Nephron progenitor cell (in vitro differentiated cells): ENCODE measurements at regions not wholly inside any gene's neighbourhood (a gene's known extent, or its start where the extent isn't known, plus 50 kb on each side); places are given as distances from the start of the nearest gene placed in this dataset.
"Not testable (repeated sequence)": the region's sequence is repeated elsewhere in the genome, so short reads cannot be mapped to it uniquely, and the experiment has no call there.

Source experiments
- DNase-seq: peaks from one replicate; pipeline ENCODE4 v3.0.0; 2021
- H3K27ac Mint-ChIP-seq: 2 replicates; pipeline ENCODE4 v1.8.0; 2021; ENCODE audit warnings: mild to moderate bottlenecking, moderate library complexity, mixed read lengths
- H3K27me3 Mint-ChIP-seq: 2 replicates; pipeline ENCODE4 v1.8.0; 2021; ENCODE audit warnings: mild to moderate bottlenecking, low read depth, mixed read lengths; ENCODE audit not compliant: poor library complexity
- H3K36me3 Mint-ChIP-seq: 2 replicates; pipeline ENCODE4 v1.8.0; 2021; ENCODE audit warnings: low read depth, mixed read lengths
- H3K4me1 Mint-ChIP-seq: 2 replicates; pipeline ENCODE4 v1.8.0; 2021; ENCODE audit warnings: mixed read lengths
- H3K4me3 Mint-ChIP-seq: 2 replicates; pipeline ENCODE4 v1.8.0; 2021; ENCODE audit warnings: mild to moderate bottlenecking, moderate library complexity, mixed read lengths
- H3K9me3 Mint-ChIP-seq: 2 replicates; pipeline ENCODE4 v1.8.0; 2021; ENCODE audit warnings: mild to moderate bottlenecking, moderate library complexity, mixed read lengths
- TF ChIP-seq, protein P1 (sequence below): fragments of 200-600 bp; sonication (generic); IDR thresholded peaks from 2 replicates; pipeline ENCODE4 v1.5.0; 2021; ENCODE audit warnings: antibody characterized with exemption

DNA sequence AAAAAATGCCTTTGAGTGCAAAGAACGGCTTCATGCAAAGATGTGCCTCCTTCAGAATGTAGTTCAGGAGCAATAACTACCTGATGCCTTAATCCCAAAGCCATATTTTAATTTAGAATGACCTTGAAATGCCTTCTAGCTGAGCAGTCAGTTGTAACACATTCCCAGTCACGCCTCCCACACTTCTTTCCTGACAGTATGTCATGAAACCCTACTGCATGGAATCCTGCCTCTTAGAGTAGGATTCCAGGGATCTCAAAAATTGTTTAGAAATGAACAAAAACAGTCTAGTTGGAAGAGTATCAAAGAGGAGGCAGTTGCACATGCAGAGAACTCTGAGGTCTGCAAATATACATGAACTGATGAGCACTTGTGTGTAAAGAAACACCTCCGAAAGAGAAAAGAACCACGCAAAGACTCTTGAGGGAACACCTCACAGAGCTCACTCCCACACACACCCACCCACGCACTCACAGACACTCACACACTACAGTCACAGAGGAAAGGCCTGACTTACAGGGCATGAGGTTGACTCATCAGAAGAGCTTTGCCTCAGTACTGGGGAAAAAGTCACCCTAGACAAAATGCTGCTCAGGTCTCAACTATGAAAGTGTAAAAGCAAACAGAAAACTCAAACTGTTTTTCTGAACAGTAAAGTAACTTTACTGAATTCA, 77.4 kb downstream of the GGTLC2 start:
- H3K27me3 Mint-ChIP-seq: peaks cover 43% of the 10 kb centered on the region

DNA sequence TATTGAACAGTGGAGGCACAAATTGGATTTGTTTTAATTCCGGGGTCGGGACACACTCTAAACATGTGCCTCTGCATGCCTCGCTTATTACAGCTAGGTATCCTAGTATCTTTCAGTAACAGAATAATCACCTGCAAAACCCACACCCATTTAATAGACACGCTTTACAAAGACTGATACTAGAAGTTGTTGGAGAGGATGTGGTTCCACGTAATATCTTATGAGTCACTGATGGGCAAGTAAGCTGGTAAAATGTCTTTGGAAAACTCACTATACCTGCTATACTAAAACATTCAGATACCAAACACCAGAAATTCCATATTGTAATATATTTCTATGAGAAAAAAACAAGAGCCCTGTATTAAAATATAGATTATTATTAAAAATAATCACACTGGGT, 84.0 kb downstream of the GGTLC2 start:
- Mint-ChIP-seq H3K4me3 (no peak overlapping the region), H3K9me3 (no peaks in the 10 kb centered on the region), H3K27me3 (peaks cover 28% of the 10 kb centered on the region), H3K4me1 (no peaks in the 10 kb centered on the region), H3K36me3 (no peaks in the 10 kb centered on the region), H3K27ac (no peak overlapping the region)
- DNase-seq: no peak
- TF ChIP-seq, protein P1, sequence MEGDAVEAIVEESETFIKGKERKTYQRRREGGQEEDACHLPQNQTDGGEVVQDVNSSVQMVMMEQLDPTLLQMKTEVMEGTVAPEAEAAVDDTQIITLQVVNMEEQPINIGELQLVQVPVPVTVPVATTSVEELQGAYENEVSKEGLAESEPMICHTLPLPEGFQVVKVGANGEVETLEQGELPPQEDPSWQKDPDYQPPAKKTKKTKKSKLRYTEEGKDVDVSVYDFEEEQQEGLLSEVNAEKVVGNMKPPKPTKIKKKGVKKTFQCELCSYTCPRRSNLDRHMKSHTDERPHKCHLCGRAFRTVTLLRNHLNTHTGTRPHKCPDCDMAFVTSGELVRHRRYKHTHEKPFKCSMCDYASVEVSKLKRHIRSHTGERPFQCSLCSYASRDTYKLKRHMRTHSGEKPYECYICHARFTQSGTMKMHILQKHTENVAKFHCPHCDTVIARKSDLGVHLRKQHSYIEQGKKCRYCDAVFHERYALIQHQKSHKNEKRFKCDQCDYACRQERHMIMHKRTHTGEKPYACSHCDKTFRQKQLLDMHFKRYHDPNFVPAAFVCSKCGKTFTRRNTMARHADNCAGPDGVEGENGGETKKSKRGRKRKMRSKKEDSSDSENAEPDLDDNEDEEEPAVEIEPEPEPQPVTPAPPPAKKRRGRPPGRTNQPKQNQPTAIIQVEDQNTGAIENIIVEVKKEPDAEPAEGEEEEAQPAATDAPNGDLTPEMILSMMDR: no peak

More for the DNA sequence above, 77.4 kb downstream of the GGTLC2 start:
- Mint-ChIP-seq H3K9me3 (no peaks in the 10 kb centered on the region), H3K4me3 (no peak overlapping the region), H3K4me1 (no peaks in the 10 kb centered on the region), H3K36me3 (no peaks in the 10 kb centered on the region), H3K27ac (no peak overlapping the region)
- DNase-seq: no peak
- TF ChIP-seq, protein P1: no peak

DNA sequence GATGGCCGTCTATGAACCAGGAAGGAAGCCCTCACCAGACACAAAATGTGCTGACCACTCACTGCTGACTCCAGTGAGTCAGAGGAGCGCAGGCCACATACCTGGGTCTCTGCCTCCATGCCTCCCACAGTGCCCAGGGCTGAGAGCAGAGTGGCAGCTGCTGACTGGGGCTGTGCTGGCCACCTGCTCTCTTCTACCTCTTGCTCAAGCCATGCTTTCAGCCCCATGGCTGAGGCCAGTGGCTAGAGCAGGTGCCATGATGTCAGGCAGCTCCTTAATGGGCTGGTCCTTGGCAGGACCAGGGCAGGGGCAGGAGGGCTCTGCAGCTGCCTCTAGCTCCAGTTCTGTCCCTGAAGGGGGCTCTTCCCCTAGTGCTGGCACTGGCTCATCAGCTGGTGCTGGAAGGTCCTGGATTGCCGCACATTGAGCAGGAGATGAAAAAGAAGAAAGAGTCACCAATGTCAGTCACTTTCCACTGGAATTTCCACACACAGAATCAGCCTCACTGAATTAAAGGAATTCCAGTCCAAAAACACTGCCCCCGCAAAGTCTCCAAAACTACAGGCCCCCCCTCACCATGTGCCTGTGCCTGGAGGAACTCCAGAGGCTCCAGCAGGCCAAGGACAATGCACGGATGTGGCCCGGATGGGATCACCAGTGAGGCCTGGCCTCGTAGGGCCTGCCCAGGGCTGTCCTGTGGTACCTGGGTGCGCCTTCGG, 86.4 kb downstream of the GGTLC2 start:
- TF ChIP-seq, protein P1: no peak
- no peaks in the 10 kb centered on the region for H3K9me3 Mint-ChIP-seq
- H3K4me1 Mint-ChIP-seq: no peaks in the 10 kb centered on the region
- H3K4me3 Mint-ChIP-seq: no peak overlapping the region
- no peak for DNase-seq
- peaks cover 20% of the 10 kb centered on the region for H3K27me3 Mint-ChIP-seq
- H3K27ac Mint-ChIP-seq: no peak overlapping the region
- H3K36me3 Mint-ChIP-seq: no peaks in the 10 kb centered on the region

DNA sequence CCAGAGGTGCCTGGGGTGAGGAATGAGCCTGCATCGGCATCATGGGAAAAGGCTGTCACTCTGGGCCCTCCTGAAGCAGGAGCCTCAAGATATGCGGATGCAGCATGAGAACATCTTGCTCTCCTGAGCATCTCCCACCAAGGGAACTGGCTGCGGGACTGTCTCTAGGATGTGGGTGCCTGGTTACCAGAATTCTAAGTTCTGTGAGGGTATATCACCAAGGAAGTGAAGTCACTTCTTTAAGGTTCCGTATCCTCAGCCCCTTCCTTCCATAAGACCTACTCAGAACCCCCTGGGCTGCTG, 86.9 kb downstream of the GGTLC2 start:
- DNase-seq: no peak
- peaks cover 20% of the 10 kb centered on the region for H3K27me3 Mint-ChIP-seq
- no peaks in the 10 kb centered on the region for H3K9me3 Mint-ChIP-seq
- no peak overlapping the region for H3K27ac Mint-ChIP-seq
- TF ChIP-seq, protein P1: no peak
- no peak overlapping the region for H3K4me3 Mint-ChIP-seq
- H3K36me3 Mint-ChIP-seq: no peaks in the 10 kb centered on the region
- no peaks in the 10 kb centered on the region for H3K4me1 Mint-ChIP-seq

DNA sequence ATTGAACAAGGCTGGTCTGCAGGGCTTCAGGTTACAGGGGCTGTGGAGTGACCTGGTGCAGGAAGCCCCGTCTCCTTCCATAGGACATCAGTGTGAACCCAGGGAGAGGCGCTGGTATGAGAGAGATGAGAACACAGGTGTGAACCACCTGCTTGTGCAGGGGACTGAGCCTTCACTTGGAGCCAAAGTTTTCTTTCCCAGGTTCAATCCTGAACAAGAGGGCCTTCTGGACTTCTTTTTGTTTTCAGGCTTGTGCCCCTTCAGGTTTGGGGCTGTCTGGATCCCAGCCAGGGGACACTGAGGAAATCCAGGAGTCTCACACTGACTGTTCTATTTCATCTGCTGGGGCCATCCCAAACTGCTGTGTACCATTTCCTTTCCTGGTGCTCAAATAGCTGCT, 88.6 kb downstream of the GGTLC2 start:
- H3K4me1 Mint-ChIP-seq, H3K27ac Mint-ChIP-seq, H3K27me3 Mint-ChIP-seq, H3K9me3 Mint-ChIP-seq, H3K4me3 Mint-ChIP-seq, H3K36me3 Mint-ChIP-seq, DNase-seq: not testable (repeated sequence)

DNA sequence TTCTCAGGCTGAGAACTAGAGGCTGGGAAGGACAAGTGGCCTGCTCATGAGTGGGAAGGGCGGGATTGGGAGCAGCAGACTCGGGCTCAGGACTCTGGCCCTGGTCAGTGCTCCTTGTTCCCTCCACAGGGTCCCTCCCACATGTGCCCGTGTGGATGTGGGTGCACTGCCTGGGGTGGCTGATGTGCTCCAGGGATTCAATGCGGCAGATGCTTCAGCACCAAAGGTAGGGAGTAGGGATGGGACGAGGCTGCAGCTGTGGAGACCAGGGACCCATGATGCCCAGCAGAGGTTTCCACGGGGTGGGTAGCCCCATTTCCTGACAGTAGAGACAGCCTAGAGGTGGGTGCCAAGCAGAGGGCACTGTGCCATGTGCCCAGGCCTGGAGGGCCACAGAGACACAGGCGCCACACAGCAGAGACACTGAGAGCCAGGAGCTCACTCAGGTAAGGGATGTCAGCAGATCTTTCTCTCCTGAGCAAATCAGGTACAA, 89.5 kb downstream of the GGTLC2 start:
- no peak overlapping the region for H3K27ac Mint-ChIP-seq
- H3K36me3 Mint-ChIP-seq: no peaks in the 10 kb centered on the region
- DNase-seq: no peak
- TF ChIP-seq, protein P1: no peak
- H3K4me1 Mint-ChIP-seq: no peaks in the 10 kb centered on the region
- no peak overlapping the region for H3K4me3 Mint-ChIP-seq
- peaks cover 3% of the 10 kb centered on the region for H3K27me3 Mint-ChIP-seq
- no peaks in the 10 kb centered on the region for H3K9me3 Mint-ChIP-seq

DNA sequence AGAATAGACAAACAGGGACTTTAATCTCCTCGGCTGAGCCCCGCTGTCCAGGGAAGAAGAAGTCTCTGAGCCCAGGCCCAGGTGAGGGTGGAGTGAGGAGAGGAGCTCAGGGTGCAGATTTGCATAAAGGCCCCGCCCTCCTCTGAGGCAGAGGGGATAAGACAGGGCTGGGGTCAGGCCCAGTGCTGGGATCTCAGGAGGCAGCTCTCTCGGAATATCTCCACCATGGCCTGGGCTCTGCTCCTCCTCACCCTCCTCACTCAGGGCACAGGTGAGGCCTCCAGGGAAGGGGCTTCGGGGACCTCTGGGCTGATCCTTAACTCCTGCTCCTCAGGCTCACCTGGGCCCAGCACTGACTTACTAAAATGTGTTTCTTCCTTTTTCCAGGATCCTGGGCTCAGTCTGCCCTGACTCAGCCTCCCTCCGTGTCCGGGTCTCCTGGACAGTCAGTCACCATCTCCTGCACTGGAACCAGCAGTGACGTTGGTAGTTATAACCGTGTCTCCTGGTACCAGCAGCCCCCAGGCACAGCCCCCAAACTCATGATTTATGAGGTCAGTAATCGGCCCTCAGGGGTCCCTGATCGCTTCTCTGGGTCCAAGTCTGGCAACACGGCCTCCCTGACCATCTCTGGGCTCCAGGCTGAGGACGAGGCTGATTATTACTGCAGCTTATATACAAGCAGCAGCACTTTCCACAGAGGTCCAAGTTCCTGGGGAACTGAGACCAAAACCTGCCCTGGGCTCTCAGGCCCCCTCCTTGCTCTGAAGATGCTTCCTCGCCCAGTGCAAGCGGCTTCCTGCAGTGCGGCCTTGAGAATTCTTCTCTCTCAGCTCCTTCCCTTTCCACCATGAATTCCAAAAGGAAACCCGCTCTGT, 90.2 kb downstream of the GGTLC2 start:
- H3K4me1 Mint-ChIP-seq, H3K9me3 Mint-ChIP-seq, H3K27ac Mint-ChIP-seq, H3K27me3 Mint-ChIP-seq, DNase-seq, H3K36me3 Mint-ChIP-seq, H3K4me3 Mint-ChIP-seq: not testable (repeated sequence)

DNA sequence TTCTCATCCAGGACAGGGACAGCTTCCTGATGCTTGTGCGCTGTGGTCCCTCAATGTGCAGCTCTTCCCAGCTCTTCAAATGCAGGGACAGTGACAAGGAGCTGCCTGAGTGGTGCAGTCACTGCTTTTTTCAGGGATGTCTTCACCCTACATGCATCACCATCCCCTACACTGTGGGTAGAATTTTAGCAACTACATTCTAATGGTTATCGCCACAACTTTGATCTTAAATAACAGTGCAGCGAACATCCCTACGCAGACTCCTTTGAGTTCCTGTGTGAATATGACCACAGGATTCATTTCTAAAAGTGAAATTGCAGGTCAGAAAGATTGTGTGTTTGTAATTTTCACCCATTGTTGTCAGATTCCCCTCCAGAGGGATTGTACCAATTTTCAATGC, 90.9 kb downstream of the GGTLC2 start:
- peaks cover 14% of the 10 kb centered on the region for H3K27me3 Mint-ChIP-seq
- H3K36me3 Mint-ChIP-seq, H3K9me3 Mint-ChIP-seq, H3K4me1 Mint-ChIP-seq, DNase-seq, H3K4me3 Mint-ChIP-seq, H3K27ac Mint-ChIP-seq: not testable (repeated sequence)
